ENCODE measurements at regions not wholly inside any gene's neighbourhood (a gene's known extent, or its start where the extent isn't known, plus 50 kb on each side); places are given as distances from the start of the nearest gene placed in this dataset.

DNA sequence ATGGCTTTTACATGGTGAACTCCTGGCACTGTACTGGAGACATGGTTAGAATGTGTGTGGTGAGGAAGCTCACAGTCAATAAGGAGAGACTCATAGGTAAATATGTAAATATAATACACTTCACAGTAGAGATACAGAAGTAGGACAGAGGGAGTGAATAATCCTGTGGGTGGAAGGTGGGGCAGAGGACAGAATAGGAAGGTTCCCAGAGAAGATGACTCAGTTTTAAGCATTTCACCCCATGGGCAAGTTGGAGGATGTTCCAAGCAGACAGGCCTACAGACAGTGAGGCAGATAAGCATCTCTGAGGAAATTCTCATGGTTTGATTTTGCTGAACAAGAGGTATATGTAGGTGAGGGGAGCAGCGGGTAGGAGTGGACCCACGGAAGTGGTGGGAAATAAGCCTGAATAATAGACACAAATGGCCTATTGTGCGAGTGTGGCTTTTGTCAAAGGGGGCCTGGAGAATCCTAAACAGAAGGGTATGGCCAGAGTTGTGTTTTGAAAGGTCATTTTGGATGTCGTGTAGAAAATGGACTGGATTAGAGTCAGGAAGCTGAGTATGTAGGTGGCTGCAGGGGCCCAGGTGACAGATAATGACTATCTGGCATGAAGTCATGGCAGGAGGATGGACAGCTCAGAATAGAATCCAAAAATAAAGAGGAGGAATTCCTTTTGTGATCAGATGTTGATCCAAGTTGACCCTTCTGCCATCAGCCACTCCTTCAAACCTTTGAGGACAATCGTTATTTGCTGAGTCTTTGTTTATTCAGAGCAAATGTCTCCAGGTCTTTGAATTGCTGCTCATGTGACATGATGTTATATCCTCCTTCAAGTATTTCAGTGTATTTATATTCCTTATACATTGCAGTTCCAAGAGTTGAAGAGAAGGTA, 97.3 kb upstream of the THRB start:
- TF ChIP-seq POLR2A (IDR thresholded peaks at IDR 0.05): no peak
- TF ChIP-seq, protein P1, sequence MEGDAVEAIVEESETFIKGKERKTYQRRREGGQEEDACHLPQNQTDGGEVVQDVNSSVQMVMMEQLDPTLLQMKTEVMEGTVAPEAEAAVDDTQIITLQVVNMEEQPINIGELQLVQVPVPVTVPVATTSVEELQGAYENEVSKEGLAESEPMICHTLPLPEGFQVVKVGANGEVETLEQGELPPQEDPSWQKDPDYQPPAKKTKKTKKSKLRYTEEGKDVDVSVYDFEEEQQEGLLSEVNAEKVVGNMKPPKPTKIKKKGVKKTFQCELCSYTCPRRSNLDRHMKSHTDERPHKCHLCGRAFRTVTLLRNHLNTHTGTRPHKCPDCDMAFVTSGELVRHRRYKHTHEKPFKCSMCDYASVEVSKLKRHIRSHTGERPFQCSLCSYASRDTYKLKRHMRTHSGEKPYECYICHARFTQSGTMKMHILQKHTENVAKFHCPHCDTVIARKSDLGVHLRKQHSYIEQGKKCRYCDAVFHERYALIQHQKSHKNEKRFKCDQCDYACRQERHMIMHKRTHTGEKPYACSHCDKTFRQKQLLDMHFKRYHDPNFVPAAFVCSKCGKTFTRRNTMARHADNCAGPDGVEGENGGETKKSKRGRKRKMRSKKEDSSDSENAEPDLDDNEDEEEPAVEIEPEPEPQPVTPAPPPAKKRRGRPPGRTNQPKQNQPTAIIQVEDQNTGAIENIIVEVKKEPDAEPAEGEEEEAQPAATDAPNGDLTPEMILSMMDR (IDR thresholded peaks at IDR 0.05): no peak

Measured in testis (tissue), 2 donors.